ENCODE measurements at regions not wholly inside any gene's neighbourhood (a gene's known extent, or its start where the extent isn't known, plus 50 kb on each side); places are given as distances from the start of the nearest gene placed in this dataset.

DNA sequence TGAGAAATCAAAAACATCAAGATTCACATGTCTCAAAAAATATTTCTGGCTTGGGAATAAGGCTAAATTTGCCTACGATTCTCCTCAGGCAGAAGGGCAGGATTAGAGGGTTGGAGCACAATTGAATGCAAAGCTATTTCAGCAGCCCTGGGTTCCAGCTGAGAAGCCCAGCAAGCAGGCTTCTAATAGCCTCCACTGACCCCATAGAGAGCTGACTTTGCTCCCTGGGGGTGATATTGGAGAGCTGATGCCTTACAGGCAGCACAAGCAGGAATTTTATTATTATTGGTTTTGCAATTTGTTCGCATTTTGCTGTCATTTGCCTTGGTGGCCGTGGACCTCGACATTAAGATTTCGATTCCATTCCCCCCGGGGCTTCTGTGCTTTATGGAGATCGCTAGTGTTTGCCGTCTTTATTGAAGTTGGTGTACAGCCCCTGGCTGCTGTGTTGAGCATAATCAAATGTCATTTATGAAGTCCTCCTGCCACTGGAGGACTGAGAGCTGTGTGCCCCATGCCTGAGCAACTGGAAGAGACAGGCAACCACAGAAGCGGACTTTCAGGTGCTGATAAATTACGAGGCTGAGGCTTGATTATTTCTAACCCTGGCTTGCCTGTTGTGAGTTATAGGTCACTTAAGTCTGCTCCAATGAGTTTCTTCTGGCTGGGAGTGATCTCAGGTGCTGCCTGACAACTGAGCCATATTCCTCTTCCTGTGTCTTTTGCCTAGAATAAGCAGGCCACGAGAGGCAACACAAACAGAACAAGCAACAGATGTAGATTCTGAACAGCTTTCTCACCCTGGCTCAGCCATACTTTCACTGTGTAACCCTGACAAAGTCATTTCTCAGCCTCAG lies 518.4 kb upstream of the CAMK1G start:
- POLR2A ChIA-PET = no interaction called here
- peak; percentile 25 for DNase-seq (ENCODE audit: extremely low spot score)
- TF ChIP-seq FOXM1 (IDR thresholded peaks at IDR 0.05; ENCODE audit: borderline replicate concordance) = no peak
- no peak for TF ChIP-seq FOXA1 (IDR thresholded peaks at IDR 0.05)
- TF ChIP-seq, protein P1, sequence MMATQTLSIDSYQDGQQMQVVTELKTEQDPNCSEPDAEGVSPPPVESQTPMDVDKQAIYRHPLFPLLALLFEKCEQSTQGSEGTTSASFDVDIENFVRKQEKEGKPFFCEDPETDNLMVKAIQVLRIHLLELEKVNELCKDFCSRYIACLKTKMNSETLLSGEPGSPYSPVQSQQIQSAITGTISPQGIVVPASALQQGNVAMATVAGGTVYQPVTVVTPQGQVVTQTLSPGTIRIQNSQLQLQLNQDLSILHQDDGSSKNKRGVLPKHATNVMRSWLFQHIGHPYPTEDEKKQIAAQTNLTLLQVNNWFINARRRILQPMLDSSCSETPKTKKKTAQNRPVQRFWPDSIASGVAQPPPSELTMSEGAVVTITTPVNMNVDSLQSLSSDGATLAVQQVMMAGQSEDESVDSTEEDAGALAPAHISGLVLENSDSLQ (IDR thresholded peaks at IDR 0.05) = peak; percentile 26; the same call in 1 of the 2 replicates
- CTCF ChIA-PET = no interaction called here

DNA sequence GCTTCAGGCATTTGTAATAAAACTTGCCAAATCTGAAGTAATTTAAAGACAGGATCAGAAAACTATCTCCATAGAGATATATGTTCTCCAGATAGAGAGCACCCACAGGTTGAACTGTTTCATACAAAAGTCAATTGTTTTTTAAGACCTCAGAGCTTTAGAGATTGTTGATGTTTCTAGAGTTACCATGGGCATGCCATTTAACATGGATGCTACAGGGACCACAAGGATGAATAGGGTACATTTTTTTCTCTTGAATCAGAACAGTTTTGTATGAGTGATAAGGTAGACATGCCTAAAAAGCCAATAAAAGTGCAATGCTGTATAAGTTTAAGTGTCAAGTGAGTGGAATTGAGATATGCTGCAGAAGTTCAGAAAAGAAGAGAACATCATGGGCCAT lies 511.0 kb upstream of the CAMK1G start:
- TF ChIP-seq LEF1 (IDR thresholded peaks at IDR 0.05; ENCODE audit: borderline replicate concordance) = no peak
- TF ChIP-seq FOXK2 (IDR thresholded peaks at IDR 0.05) = no peak
- no peak for DNase-seq (ENCODE audit: extremely low spot score)
- CTCF ChIA-PET = interaction anchor here (0.6 kb wide), 1 partner anchor 95 kb away, joined by 3 read pairs; no protein-coding TSS in a partner anchor
- POLR2A ChIA-PET = no interaction called here

DNA sequence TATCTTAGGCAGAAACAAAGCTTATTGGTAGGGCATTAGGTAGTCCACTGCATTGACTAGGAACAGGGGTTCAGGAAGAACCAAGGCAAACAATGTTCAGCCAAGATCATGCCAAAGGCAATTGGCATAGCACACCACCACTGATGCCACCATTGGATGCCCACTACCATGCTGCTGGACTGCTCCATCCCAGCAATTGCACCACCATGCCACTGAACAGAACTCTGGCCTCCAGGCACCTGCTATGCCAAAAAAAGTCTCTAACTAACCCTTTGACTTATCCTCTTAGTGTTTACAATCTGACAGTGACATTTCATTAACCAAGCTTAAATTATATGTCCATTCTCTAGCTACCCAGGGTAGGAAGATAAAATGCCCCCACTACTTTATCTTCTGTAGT lies 509.6 kb upstream of the CAMK1G start:
- CTCF ChIA-PET = interaction anchor here (0.6 kb wide), 1 partner anchor 175 kb away, joined by 3 read pairs; no protein-coding TSS in a partner anchor

GRCh38 chr1:209074575-209075250 lies 508.8 kb upstream of the CAMK1G start:
- no peak for DNase-seq (ENCODE audit: extremely low spot score)
- CTCF ChIA-PET = no interaction called here
- no peak for TF ChIP-seq CTBP1 (IDR thresholded peaks at IDR 0.05; ENCODE audit: borderline replicate concordance)
- no peak for TF ChIP-seq ARNT (IDR thresholded peaks at IDR 0.05)
- no peak for TF ChIP-seq ELF4 (IDR thresholded peaks at IDR 0.05)
- no peak for TF ChIP-seq SUZ12 (IDR thresholded peaks at IDR 0.05)
- no peak for TF ChIP-seq L3MBTL2 (conservative IDR thresholded peaks at IDR 0.05)
- TF ChIP-seq TARDBP (IDR thresholded peaks at IDR 0.05) = no peak
- no peak for TF ChIP-seq BHLHE40 (IDR thresholded peaks at IDR 0.05; ENCODE audit: borderline replicate concordance)
- TF ChIP-seq FOXM1 (IDR thresholded peaks at IDR 0.05; ENCODE audit: borderline replicate concordance) = no peak
- TF ChIP-seq NFRKB (IDR thresholded peaks at IDR 0.05) = no peak
- TF ChIP-seq SP1 (IDR thresholded peaks at IDR 0.05) = no peak
- no peak for TF ChIP-seq ZNF384 (IDR thresholded peaks at IDR 0.05)
- TF ChIP-seq LEF1 (IDR thresholded peaks at IDR 0.05; ENCODE audit: borderline replicate concordance) = no peak
- no peak for TF ChIP-seq HDGF (IDR thresholded peaks at IDR 0.05; ENCODE audit: borderline replicate concordance)
- POLR2A ChIA-PET = no interaction called here

More for the DNA sequence above, 509.6 kb upstream of the CAMK1G start:
- TF ChIP-seq TARDBP (IDR thresholded peaks at IDR 0.05) = no peak
- TF ChIP-seq HDGF (IDR thresholded peaks at IDR 0.05; ENCODE audit: borderline replicate concordance) = no peak
- TF ChIP-seq LEF1 (IDR thresholded peaks at IDR 0.05; ENCODE audit: borderline replicate concordance) = no peak
- TF ChIP-seq CTBP1 (IDR thresholded peaks at IDR 0.05; ENCODE audit: borderline replicate concordance) = no peak
- no peak for TF ChIP-seq L3MBTL2 (conservative IDR thresholded peaks at IDR 0.05)
- no peak for TF ChIP-seq FOXK2 (IDR thresholded peaks at IDR 0.05)
- TF ChIP-seq ZNF384 (IDR thresholded peaks at IDR 0.05) = no peak
- no peak for TF ChIP-seq NFRKB (IDR thresholded peaks at IDR 0.05)
- no peak for TF ChIP-seq ARNT (IDR thresholded peaks at IDR 0.05)
- TF ChIP-seq, protein P1 (IDR thresholded peaks at IDR 0.05) = no peak
- no peak for TF ChIP-seq BHLHE40 (IDR thresholded peaks at IDR 0.05; ENCODE audit: borderline replicate concordance)
- no peak for TF ChIP-seq SUZ12 (IDR thresholded peaks at IDR 0.05)
- TF ChIP-seq FOXM1 (IDR thresholded peaks at IDR 0.05; ENCODE audit: borderline replicate concordance) = no peak
- TF ChIP-seq FOXA1 (IDR thresholded peaks at IDR 0.05) = no peak
- TF ChIP-seq SP1 (IDR thresholded peaks at IDR 0.05) = no peak
- TF ChIP-seq ELF4 (IDR thresholded peaks at IDR 0.05) = no peak
- no peak for DNase-seq (ENCODE audit: extremely low spot score)
- POLR2A ChIA-PET = no interaction called here

- ChIA-PET POLR2A (no interaction called here), CTCF (interaction anchor here (1.2 kb wide), 1 partner anchor 131 kb away, joined by 4 read pairs; no protein-coding TSS in a partner anchor)
- DNase-seq (ENCODE audit: extremely low spot score) = no peak
- TF ChIP-seq FOXK2 (IDR thresholded peaks at IDR 0.05) (no peak), FOXA1 (IDR thresholded peaks at IDR 0.05) (no peak), HDGF (IDR thresholded peaks at IDR 0.05; ENCODE audit: borderline replicate concordance) (no peak), ZNF384 (IDR thresholded peaks at IDR 0.05) (no peak), SUZ12 (IDR thresholded peaks at IDR 0.05) (no peak), ARNT (IDR thresholded peaks at IDR 0.05) (no peak), BHLHE40 (IDR thresholded peaks at IDR 0.05; ENCODE audit: borderline replicate concordance) (no peak), TARDBP (IDR thresholded peaks at IDR 0.05) (no peak), L3MBTL2 (conservative IDR thresholded peaks at IDR 0.05) (no peak), ELF4 (IDR thresholded peaks at IDR 0.05) (no peak), CTBP1 (IDR thresholded peaks at IDR 0.05; ENCODE audit: borderline replicate concordance) (no peak)
- TF ChIP-seq, protein P1 (IDR thresholded peaks at IDR 0.05) = no peak
Observed at GRCh38 chr1:209076688-209077087, 506.8 kb upstream of the CAMK1G start.

GRCh38 chr1:209080170-209080781 lies 503.2 kb upstream of the CAMK1G start:
- CTCF ChIA-PET = no interaction called here
- POLR2A ChIA-PET = no interaction called here
- DNase-seq (ENCODE audit: extremely low spot score) = no peak

More at GRCh38 chr1:209080170-209080781, 503.2 kb upstream of the CAMK1G start:
- no peak for TF ChIP-seq TARDBP (IDR thresholded peaks at IDR 0.05)
- TF ChIP-seq ZNF384 (IDR thresholded peaks at IDR 0.05) = no peak
- TF ChIP-seq NFRKB (IDR thresholded peaks at IDR 0.05) = no peak
- TF ChIP-seq SUZ12 (IDR thresholded peaks at IDR 0.05) = no peak
- TF ChIP-seq ARNT (IDR thresholded peaks at IDR 0.05) = no peak
- TF ChIP-seq SP1 (IDR thresholded peaks at IDR 0.05) = no peak
- TF ChIP-seq BHLHE40 (IDR thresholded peaks at IDR 0.05; ENCODE audit: borderline replicate concordance) = no peak
- no peak for TF ChIP-seq ELF4 (IDR thresholded peaks at IDR 0.05)
- no peak for TF ChIP-seq FOXA1 (IDR thresholded peaks at IDR 0.05)
- no peak for TF ChIP-seq FOXK2 (IDR thresholded peaks at IDR 0.05)
- TF ChIP-seq FOXM1 (IDR thresholded peaks at IDR 0.05; ENCODE audit: borderline replicate concordance) = no peak
- TF ChIP-seq CTBP1 (IDR thresholded peaks at IDR 0.05; ENCODE audit: borderline replicate concordance) = no peak
